GM23248 (cell line): ENCODE measurements at regions not wholly inside any gene's neighbourhood (a gene's known extent, or its start where the extent isn't known, plus 50 kb on each side); places are given as distances from the start of the nearest gene placed in this dataset.

Experiments used
- EZH2 ChIP-seq: fragments of 200-600 bp; sonication (generic); IDR thresholded peaks from 2 replicates; pipeline ENCODE4 v1.6.1; 2018; ENCODE audit warnings: antibody characterized with exemption, mild to moderate bottlenecking; ENCODE audit not compliant: insufficient read depth, poor library complexity, severe bottlenecking
- EZH2phosphoT487 ChIP-seq: fragments of 200-600 bp; sonication (generic); IDR thresholded peaks from 2 replicates; pipeline ENCODE4 v1.6.1; 2018; ENCODE audit warnings: antibody characterized with exemption, moderate library complexity, mild to moderate bottlenecking, low read depth; ENCODE audit not compliant: insufficient read depth

DNA sequence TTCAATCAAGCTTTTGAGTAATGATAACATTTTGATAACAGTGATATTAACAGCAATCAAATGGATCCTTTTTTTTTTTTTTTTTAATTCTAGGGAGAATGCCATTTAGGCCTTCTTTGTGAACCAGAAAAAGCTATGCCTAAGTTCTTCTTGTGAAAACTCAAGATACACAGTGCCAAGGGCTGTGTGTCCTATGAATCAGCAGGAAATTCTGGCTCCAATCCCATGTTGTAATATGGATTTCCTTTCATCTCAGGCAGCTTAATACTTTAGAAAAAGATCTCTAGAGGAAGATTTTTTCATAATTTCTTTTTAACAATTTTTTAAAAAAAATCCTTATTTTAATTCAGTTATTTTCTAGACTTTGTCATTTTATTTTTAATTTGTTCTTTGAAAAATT lies 96.1 kb downstream of the NUDT12 start:
- no peak for TF ChIP-seq EZH2
- TF ChIP-seq EZH2phosphoT487: no peak
